AG09319 (cell line): ENCODE measurements at regions not wholly inside any gene's neighbourhood (a gene's known extent, or its start where the extent isn't known, plus 50 kb on each side); places are given as distances from the start of the nearest gene placed in this dataset.

ENCODE experiments used
- DNase-seq: peaks from one replicate; pipeline ENCODE4 v3.0.0-alpha.2; 2010; ENCODE audit warnings: low read depth; ENCODE audit errors: extremely low read depth
- CTCF ChIP-seq: IDR thresholded peaks from 2 replicates; pipeline ENCODE4 v1.5.1; 2011; ENCODE audit warnings: low read depth, mild to moderate bottlenecking, inconsistent platforms, low read length, moderate library complexity

- TF ChIP-seq CTCF = no peak
- DNase-seq = no peak
Observed at GRCh38 chr14:96980835-96981234, 183.7 kb downstream of the VRK1 start.

GRCh38 chr14:96986256-96987085 lies 189.3 kb downstream of the VRK1 start:
- no peak for DNase-seq
- TF ChIP-seq CTCF = no peak

DNA sequence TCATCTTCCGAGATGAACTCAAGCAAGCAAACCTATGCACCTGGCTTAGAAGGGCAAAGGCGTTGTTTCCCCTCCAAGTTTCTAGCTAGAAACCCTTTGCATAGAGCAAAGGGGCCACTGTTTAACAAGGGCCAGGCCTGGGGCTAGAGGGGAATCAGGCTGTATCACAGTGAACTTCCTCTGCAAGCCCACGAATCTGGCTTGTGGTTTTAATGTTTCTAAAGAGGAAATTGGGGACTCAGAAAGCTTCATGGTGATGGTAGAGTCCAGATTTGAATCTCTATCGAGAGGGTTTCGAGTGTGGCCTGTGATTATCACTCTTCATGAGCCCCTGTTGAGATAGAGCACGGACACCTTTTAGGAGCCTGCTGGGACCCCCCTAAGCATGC lies 189.9 kb downstream of the VRK1 start:
- no peak for DNase-seq
- TF ChIP-seq CTCF = no peak

DNA sequence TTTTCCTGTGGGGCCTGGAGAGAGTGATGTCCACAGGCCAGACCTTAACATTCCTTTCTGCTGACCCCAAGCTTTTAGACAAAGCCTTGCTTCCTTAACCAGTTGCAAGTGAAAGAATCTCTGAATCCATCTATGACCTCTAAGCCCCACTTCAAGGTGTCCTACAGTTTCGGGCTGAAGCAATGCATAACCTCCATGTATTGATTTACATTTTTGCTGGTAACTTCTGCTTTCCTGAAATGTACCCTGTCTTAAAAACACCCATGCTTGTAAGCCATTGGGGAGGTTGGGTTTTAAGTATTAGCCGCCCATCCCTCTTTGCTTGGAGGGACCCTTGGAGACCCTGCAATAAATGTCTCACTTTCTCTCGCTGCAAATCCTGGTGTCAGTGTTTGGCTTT lies 190.6 kb downstream of the VRK1 start:
- no peak for DNase-seq
- no peak for TF ChIP-seq CTCF

DNA sequence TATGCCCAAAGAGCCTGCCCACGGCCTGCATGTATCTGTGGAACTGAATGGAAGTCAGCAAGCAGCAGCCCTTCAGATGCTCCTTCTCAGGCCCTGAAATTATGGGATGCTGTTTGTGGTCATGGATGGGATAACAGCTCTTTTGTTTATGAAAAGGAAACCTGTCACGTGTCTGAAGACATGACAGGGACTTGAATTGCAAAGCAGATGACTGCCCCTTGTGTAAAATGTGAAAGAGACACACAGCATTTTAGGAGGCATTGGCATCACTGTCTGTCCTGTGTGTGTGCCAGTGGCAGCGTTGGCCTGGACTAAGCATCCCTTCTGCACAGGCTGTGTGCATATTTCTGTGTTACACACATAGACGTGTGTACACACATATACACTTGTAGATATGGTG lies 192.1 kb downstream of the VRK1 start:
- DNase-seq = no peak
- TF ChIP-seq CTCF = no peak

DNA sequence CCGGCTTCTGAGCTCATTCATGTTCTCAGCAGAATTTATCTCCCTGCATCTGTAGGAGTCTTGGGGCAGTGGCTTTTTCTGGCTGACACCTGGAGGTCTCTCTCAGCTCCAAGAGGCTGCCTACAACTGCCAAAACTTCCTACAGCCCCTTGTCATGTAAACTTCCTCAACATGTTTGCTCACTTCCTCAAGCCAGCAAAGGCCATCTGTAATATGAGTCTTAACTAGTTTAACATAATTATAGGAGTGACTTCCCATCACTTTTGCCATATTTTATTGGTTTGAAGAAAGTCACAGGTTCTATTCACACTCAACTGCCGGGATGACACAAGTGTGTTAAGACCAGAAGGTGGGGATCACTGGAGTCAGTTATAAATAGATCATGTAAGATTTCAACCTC lies 194.0 kb downstream of the VRK1 start:
- TF ChIP-seq CTCF = no peak
- DNase-seq = no peak

DNA sequence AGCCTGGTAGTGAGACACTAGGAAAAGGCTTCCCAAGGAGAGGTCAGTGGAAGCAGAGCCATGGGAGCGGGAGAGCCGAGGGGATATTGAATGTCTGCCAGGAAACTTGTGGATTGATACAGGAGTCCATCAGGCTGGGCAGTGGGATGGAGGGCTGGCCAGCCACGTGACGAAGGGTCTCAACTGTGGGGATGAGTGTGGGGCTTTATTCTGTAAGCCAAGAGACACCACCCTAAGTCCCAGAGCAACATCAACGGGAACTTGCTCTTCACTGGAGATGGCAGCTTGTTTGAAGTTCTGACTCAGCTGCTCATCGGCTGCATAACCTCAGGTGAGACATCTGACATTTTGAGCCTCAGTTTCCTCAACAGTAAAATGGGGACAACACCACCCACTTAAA lies 197.8 kb downstream of the VRK1 start:
- TF ChIP-seq CTCF = no peak
- DNase-seq = no peak
